CD4-positive, alpha-beta T cell (primary cell): ENCODE measurements at regions not wholly inside any gene's neighbourhood (a gene's known extent, or its start where the extent isn't known, plus 50 kb on each side); places are given as distances from the start of the nearest gene placed in this dataset.

Experiments
- ATAC-seq: fragments of 200-7000 bp; cut with Tn5 transposase; one replicate; pipeline ENCODE4 v1.10.0; 2022; ENCODE audit warnings: mild to moderate bottlenecking; ENCODE audit not compliant: poor library complexity
- CTCF ChIA-PET: fragments of 350-600 bp; sonication (Branson Sonifier 250); formaldehyde crosslinking; loops from one replicate; lab custom pipeline; 2021; ENCODE audit warnings: antibody characterized with exemption, inconsistent platforms; lab: Charles Lee
- POLR2A ChIA-PET: fragments of 350-600 bp; sonication (Branson Sonifier 250); formaldehyde crosslinking; loops from one replicate; lab custom pipeline; 2021; ENCODE audit warnings: antibody characterized with exemption, inconsistent platforms; lab: Charles Lee
- DNase-seq, 14 experiments: peaks; one replicate each; pipeline ENCODE4 v3.0.0-alpha.2; 2013 to 2020; ENCODE audit warnings: mixed read lengths in 2 of 14
- H3K27ac ChIP-seq, 2 donors: one replicate each; pipeline versions ENCODE4 v1.5.1 to v1.7.0; 2013; ENCODE audit warnings: low read length in 2 of 2, low read depth in 1 of 2, mild to moderate bottlenecking in 1 of 2
- H3K27me3 ChIP-seq, 2 experiments: 1 replicate in 1 of 2; 2 replicates in 1 of 2; pipeline versions ENCODE4 v1.6.1 to v1.7.0; 2013; ENCODE audit warnings: low read length in 2 of 2, control low read depth in 1 of 2, mild to moderate bottlenecking in 1 of 2, moderate library complexity in 1 of 2; ENCODE audit not compliant: insufficient read depth in 2 of 2, control insufficient read depth in 1 of 2
- H3K36me3 ChIP-seq: one replicate; pipeline ENCODE4 v1.6.1; 2013; ENCODE audit warnings: low read length, control low read depth; ENCODE audit not compliant: insufficient read depth
- H3K4me1 ChIP-seq: one replicate; pipeline ENCODE4 v1.6.1; 2013; ENCODE audit warnings: low read length, control low read depth; ENCODE audit not compliant: insufficient read depth
- H3K4me3 ChIP-seq: one replicate; pipeline ENCODE4 v1.5.1; 2013; ENCODE audit warnings: mild to moderate bottlenecking, low read length, moderate library complexity
- H3K9me3 ChIP-seq, 2 experiments: 1 replicate in 1 of 2; 2 replicates in 1 of 2; pipeline versions ENCODE4 v1.6.1 to v1.7.0; 2013; ENCODE audit warnings: low read length in 2 of 2, mild to moderate bottlenecking in 2 of 2, control low read depth in 1 of 2, moderate library complexity in 1 of 2; ENCODE audit not compliant: control insufficient read depth in 1 of 2, insufficient read depth in 1 of 2
- H3K27ac Mint-ChIP-seq: one replicate; pipeline ENCODE4 v1.8.0; 2020; ENCODE audit warnings: mixed read lengths
- H3K27me3 Mint-ChIP-seq: one replicate; pipeline ENCODE4 v1.8.0; 2021; ENCODE audit warnings: mixed read lengths
- H3K36me3 Mint-ChIP-seq: one replicate; pipeline ENCODE4 v1.8.0; 2021; ENCODE audit warnings: low read depth, mixed read lengths
- H3K4me1 Mint-ChIP-seq: one replicate; pipeline ENCODE4 v1.8.0; 2021; ENCODE audit warnings: low read depth, mixed read lengths
- H3K4me3 Mint-ChIP-seq: one replicate; pipeline ENCODE4 v1.8.0; 2020; ENCODE audit warnings: mild to moderate bottlenecking, mixed read lengths
- H3K9me3 Mint-ChIP-seq: one replicate; pipeline ENCODE4 v1.8.0; 2020; ENCODE audit warnings: mixed read lengths
- intact Hi-C, 2 experiments: fragments of 100-400 bp; cut with DNase I in 1 of 2; cut with micrococcal nuclease in 1 of 2; formaldehyde crosslinking; loops; one replicate each; pipeline versions ENCODE4 v1.15.1 to v1.9.0; 2023 to 2025; cut with DNase I, micrococcal nuclease
- TF ChIP-seq, protein P1 (sequence below): fragments of 200-600 bp; IDR thresholded peaks from one replicate; pipeline ENCODE4 v1.8.0; 2022; ENCODE audit warnings: antibody characterized with exemption, mild to moderate bottlenecking

DNA sequence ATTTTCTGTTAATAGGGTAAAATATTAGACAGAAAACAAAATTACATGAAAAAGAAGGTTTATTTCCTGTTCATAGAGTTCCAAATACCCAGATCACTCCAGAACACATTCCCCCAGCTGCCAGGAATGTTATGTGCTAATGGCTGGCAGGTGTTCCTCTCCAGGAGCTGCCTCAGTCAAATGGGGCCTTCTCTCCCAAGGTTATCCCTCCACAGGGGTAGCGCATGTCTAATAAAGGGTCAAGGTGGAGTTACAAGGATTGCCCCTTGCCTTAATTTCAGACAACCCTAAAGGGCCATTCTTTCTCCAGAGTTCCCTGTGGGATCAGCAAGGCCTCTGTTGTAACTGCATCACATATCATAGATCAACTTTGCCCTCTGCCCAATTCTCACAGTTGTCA, 148.6 kb upstream of the PLPPR1 start:
- H3K27me3 Mint-ChIP-seq, result no peaks in the 10 kb centered on the region
- no peaks in the 10 kb centered on the region for H3K4me1 Mint-ChIP-seq
- Histone ChIP-seq H3K27ac (no peak overlapping the region), H3K4me3 (no peak overlapping the region), H3K4me1 (no peaks in the 10 kb centered on the region), H3K9me3 (no peaks in the 10 kb centered on the region), H3K36me3 (no peaks in the 10 kb centered on the region), H3K27me3 (no peaks in the 10 kb centered on the region)
- H3K4me3 Mint-ChIP-seq, result no peak overlapping the region
- ChIA-PET POLR2A (no interaction called here), CTCF (no interaction called here)
- H3K27ac Mint-ChIP-seq, result no peak overlapping the region
- no peak for ATAC-seq
- peaks cover 5% of the 10 kb centered on the region for H3K9me3 Mint-ChIP-seq
- no peaks in the 10 kb centered on the region for H3K36me3 Mint-ChIP-seq
- TF ChIP-seq, protein P1, sequence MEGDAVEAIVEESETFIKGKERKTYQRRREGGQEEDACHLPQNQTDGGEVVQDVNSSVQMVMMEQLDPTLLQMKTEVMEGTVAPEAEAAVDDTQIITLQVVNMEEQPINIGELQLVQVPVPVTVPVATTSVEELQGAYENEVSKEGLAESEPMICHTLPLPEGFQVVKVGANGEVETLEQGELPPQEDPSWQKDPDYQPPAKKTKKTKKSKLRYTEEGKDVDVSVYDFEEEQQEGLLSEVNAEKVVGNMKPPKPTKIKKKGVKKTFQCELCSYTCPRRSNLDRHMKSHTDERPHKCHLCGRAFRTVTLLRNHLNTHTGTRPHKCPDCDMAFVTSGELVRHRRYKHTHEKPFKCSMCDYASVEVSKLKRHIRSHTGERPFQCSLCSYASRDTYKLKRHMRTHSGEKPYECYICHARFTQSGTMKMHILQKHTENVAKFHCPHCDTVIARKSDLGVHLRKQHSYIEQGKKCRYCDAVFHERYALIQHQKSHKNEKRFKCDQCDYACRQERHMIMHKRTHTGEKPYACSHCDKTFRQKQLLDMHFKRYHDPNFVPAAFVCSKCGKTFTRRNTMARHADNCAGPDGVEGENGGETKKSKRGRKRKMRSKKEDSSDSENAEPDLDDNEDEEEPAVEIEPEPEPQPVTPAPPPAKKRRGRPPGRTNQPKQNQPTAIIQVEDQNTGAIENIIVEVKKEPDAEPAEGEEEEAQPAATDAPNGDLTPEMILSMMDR, result no peak
- DNase-seq, result no peak
- intact Hi-C loops, result no loop called here

DNA sequence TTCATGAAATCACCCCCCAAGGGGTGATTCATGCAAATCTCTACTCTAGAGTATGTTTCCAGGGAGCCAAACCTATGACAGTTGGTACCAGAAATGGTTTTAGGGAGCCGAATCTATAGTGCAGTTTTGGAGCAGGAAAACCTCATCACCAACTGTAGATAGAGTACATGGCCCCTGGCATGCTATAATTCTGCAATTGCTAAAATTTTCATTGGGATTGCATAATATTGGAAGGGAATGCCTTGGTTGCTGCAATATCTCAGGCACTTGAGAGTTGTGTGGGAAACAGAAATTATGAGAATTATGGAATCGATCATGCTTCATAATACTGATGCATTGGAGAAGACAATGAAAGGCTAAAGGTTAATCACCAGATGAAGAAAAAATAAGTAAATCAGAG, 148.2 kb upstream of the PLPPR1 start:
- no peak for ATAC-seq
- POLR2A ChIA-PET, result no interaction called here
- intact Hi-C loops, result no loop called here

DNA sequence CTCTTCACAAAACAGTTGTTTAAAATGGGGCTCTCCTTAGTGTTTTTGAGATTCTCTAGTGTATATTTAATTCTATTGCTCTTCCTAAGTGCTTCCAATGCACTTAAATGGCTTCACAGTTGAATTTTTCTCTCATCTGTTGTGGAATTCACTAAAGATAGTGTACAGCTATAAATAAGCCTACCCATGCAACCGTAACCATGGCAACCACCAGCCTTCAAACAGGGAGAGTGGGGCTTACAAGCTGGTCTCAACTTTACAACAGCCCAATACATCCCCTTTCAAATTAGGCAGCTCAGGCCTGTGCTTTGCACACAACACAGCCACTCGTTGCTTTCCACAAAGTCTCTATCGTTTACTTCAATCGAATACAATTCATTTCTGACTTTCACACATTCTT, 144.0 kb upstream of the PLPPR1 start:
- H3K4me3 Mint-ChIP-seq, result no peak overlapping the region
- Histone ChIP-seq H3K4me3 (no peak overlapping the region), H3K36me3 (no peaks in the 10 kb centered on the region), H3K27ac (no peak overlapping the region), H3K9me3 (no peaks in the 10 kb centered on the region), H3K4me1 (no peaks in the 10 kb centered on the region), H3K27me3 (no peaks in the 10 kb centered on the region)
- intact Hi-C loops, result no loop called here
- H3K27ac Mint-ChIP-seq, result no peak overlapping the region
- H3K9me3 Mint-ChIP-seq, result no peaks in the 10 kb centered on the region
- H3K4me1 Mint-ChIP-seq, result no peaks in the 10 kb centered on the region
- ChIA-PET CTCF (no interaction called here), POLR2A (no interaction called here)
- H3K36me3 Mint-ChIP-seq, result no peaks in the 10 kb centered on the region
- peaks cover 5% of the 10 kb centered on the region for H3K27me3 Mint-ChIP-seq
- DNase-seq (no peak), ATAC-seq (no peak)
- TF ChIP-seq, protein P1, result no peak

More for the DNA sequence above, 148.2 kb upstream of the PLPPR1 start:
- Mint-ChIP-seq H3K9me3 (peaks cover 2% of the 10 kb centered on the region), H3K4me1 (no peaks in the 10 kb centered on the region), H3K27ac (no peak overlapping the region), H3K36me3 (no peaks in the 10 kb centered on the region), H3K4me3 (no peak overlapping the region), H3K27me3 (no peaks in the 10 kb centered on the region)
- Histone ChIP-seq H3K4me1 (no peaks in the 10 kb centered on the region), H3K36me3 (no peaks in the 10 kb centered on the region), H3K27ac (no peak overlapping the region), H3K4me3 (no peak overlapping the region), H3K27me3 (no peaks in the 10 kb centered on the region), H3K9me3 (no peaks in the 10 kb centered on the region)
- TF ChIP-seq, protein P1, result no peak
- CTCF ChIA-PET, result no interaction called here
- DNase-seq, result no peak
